ENCODE measurements at regions not wholly inside any gene's neighbourhood (a gene's known extent, or its start where the extent isn't known, plus 50 kb on each side); places are given as distances from the start of the nearest gene placed in this dataset.
"Not testable (repeated sequence)": the region's sequence is repeated elsewhere in the genome, so short reads cannot be mapped to it uniquely, and the experiment has no call there.

DNA sequence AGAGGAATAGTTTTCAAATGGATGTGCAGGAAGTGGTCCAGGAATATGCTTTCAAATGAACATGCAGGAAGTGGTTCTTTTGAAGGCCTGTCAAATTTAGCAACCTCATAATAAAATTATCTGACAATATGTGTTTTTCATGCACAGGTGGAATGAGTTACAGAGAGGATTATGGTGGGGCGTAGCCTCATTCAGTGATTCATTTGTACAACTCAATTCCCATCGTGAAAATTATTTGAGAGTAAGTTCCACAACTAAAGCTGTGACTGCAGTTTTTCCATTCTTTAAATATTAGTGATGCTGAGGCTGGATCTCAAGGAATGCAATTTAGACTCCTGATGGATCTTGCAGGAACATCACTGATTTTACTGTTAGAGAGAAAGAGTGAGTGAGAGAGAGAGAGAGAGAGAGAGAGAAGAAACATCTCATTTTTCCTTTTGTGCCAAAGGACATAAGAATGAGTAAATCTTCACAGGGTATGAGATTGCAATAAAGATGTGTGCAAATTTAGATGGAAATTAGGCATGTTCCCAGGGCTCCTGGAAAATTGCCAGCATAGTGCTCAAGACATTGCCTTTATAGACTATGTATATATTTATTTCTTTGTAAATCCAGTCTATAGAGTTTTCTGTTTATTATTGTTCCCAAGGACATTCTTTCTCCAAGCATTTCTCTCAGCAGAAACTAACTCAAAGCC, 394.9 kb upstream of the ZEB2 start:
- no peak overlapping the region for H3K4me3 ChIP-seq
- WGBS, 3 donors: 33 to 40% (median 39%) methylated on average over 2 of the region's 2 CpGs
- H3K4me1 ChIP-seq: no peaks in the 10 kb centered on the region
- TF ChIP-seq CTCF (IDR thresholded peaks at IDR 0.05): no peak
- no peaks in the 10 kb centered on the region for H3K9me3 ChIP-seq
- intact Hi-C loops (cut with DNase I): no loop called here
- H3K27ac ChIP-seq: no peak overlapping the region
- ATAC-seq (no peak), DNase-seq (no peak)
- H3K27me3 ChIP-seq (ENCODE audit: insufficient read depth in 3 of 3, low read length in 2 of 3): no peaks in the 10 kb centered on the region
- no peaks in the 10 kb centered on the region for H3K36me3 ChIP-seq (ENCODE audit: insufficient read depth in 1 of 2, low read depth in 1 of 2)

DNA sequence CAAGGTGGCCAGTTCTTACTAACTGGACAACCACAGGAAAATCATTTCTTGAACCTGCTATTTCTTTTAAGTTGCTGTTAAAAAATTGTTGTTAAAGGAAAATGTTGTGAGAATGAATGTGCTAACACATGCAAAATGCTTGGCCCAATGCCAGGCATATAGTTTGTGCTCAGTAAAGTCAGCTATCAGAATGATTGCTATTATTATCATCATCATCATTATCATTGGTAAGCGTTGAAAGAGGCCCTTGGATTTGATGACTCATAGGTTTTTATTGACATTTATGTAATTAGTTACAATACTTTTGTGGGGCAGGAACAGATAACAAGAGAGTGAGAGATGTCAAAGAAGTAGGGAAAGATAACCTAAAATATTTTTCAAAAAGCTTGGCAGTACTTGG, 394.2 kb upstream of the ZEB2 start:
- Histone ChIP-seq H3K9me3 (no peaks in the 10 kb centered on the region), H3K36me3 (ENCODE audit: insufficient read depth in 1 of 2, low read depth in 1 of 2) (no peaks in the 10 kb centered on the region), H3K4me3 (no peak overlapping the region), H3K27ac (no peak overlapping the region), H3K27me3 (ENCODE audit: insufficient read depth in 3 of 3, low read length in 2 of 3) (no peaks in the 10 kb centered on the region), H3K4me1 (no peaks in the 10 kb centered on the region)
- WGBS, 3 donors: 78 to 91% (median 85%) methylated on average over 1 of the region's 1 CpG
- no peak for ATAC-seq
- intact Hi-C loops (cut with DNase I): no loop called here
- DNase-seq: no peak
- TF ChIP-seq CTCF (IDR thresholded peaks at IDR 0.05): no peak

DNA sequence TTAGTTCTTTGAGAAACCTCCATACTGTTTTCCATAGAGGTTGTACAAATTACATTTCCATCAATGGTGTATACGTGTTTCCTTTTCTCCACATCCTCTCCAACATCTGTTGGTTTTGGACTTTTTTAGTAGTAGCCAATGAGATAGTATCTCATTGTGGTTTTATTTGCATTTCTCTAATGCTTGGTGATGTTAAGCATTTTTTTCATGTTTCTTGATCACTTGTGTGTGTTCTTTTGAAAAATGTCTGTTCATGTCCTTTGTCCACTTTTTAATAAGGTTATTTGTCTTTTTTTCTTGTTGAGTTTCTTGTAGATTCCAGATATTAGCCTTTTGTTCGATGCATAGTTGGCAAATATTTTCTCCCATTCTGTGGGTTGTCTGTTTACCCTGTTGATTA, 392.3 kb upstream of the ZEB2 start:
- WGBS, 3 donors: 89 to 92% (median 92%) methylated on average over 2 of the region's 2 CpGs
- no peak for TF ChIP-seq CTCF (IDR thresholded peaks at IDR 0.05)
- Histone ChIP-seq H3K27me3 (ENCODE audit: insufficient read depth in 3 of 3, low read length in 2 of 3) (no peaks in the 10 kb centered on the region), H3K4me3 (no peak overlapping the region), H3K9me3 (no peaks in the 10 kb centered on the region), H3K4me1 (no peaks in the 10 kb centered on the region), H3K27ac (no peak overlapping the region), H3K36me3 (ENCODE audit: insufficient read depth in 1 of 2, low read depth in 1 of 2) (no peaks in the 10 kb centered on the region)
- intact Hi-C loops (cut with DNase I): no loop called here
- no peak for DNase-seq
- ATAC-seq: no peak

DNA sequence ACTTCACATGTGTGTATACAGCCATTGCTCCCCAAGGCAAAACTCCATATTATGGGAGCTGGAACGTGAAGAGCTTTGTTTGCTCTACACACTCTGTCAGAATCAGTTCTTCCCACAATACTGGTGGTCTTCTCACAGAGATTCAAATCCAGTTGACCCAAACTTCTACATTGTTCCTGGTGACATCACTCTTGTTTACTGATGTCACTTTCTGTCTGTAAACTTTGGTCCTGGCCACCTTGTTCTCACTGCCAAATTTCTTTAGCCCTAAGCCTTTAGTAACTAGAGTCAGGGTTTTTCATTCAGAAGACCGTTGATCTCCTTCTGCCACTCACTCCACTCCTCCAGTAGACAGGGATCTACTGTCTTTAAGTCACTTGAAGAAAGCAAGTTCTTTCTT, 386.0 kb upstream of the ZEB2 start:
- H3K9me3 ChIP-seq: no peaks in the 10 kb centered on the region
- no peak overlapping the region for H3K27ac ChIP-seq
- no peaks in the 10 kb centered on the region for H3K36me3 ChIP-seq (ENCODE audit: insufficient read depth in 1 of 2, low read depth in 1 of 2)
- H3K27me3 ChIP-seq (ENCODE audit: insufficient read depth in 3 of 3, low read length in 2 of 3): no peaks in the 10 kb centered on the region
- H3K4me1 ChIP-seq: no peaks in the 10 kb centered on the region
- intact Hi-C loops (cut with DNase I): no loop called here
- H3K4me3 ChIP-seq: no peak overlapping the region
- ATAC-seq (no peak), DNase-seq (no peak)
- 81 to 85% (median 82%) methylated on average over 2 of the region's 2 CpGs for WGBS, 3 donors
- TF ChIP-seq CTCF (IDR thresholded peaks at IDR 0.05): no peak

- 92 to 93% (median 93%) methylated on average over 3 of the region's 3 CpGs for WGBS, 3 donors
- Histone ChIP-seq H3K27me3 (ENCODE audit: insufficient read depth in 3 of 3, low read length in 2 of 3) (no peaks in the 10 kb centered on the region), H3K4me3 (no peak overlapping the region), H3K4me1 (no peaks in the 10 kb centered on the region), H3K9me3 (no peaks in the 10 kb centered on the region), H3K27ac (no peak overlapping the region), H3K36me3 (ENCODE audit: insufficient read depth in 1 of 2, low read depth in 1 of 2) (no peaks in the 10 kb centered on the region)
- no peak for TF ChIP-seq CTCF (IDR thresholded peaks at IDR 0.05)
- intact Hi-C loops (cut with DNase I): no loop called here
- ATAC-seq (no peak), DNase-seq (no peak)
Observed at GRCh38 chr2:144904612-144905011, 384.7 kb upstream of the ZEB2 start.

- H3K36me3 ChIP-seq (ENCODE audit: insufficient read depth in 1 of 2, low read depth in 1 of 2); ATAC-seq; H3K4me3 ChIP-seq; H3K27ac ChIP-seq; intact Hi-C loops (cut with DNase I); H3K27me3 ChIP-seq (ENCODE audit: insufficient read depth in 3 of 3, low read length in 2 of 3); H3K9me3 ChIP-seq; H3K4me1 ChIP-seq; DNase-seq: not testable (repeated sequence)
- WGBS, 3 donors: 83 to 90% (median 88%) methylated on average over 16 to 17 of the region's 19 CpGs
Observed at GRCh38 chr2:144903045-144903444, 383.1 kb upstream of the ZEB2 start.

GRCh38 chr2:144901386-144901785, 381.5 kb upstream of the ZEB2 start:
- DNase-seq; intact Hi-C loops (cut with DNase I); H3K36me3 ChIP-seq (ENCODE audit: insufficient read depth in 1 of 2, low read depth in 1 of 2); H3K4me1 ChIP-seq; H3K9me3 ChIP-seq; H3K27ac ChIP-seq; H3K4me3 ChIP-seq; ATAC-seq; H3K27me3 ChIP-seq (ENCODE audit: insufficient read depth in 3 of 3, low read length in 2 of 3): not testable (repeated sequence)
- WGBS, 3 donors: 60 to 80% (median 61%) methylated on average over 3 of the region's 4 CpGs

All from psoas muscle (tissue), 7 donors.